WERI-Rb-1 (cell line): ENCODE measurements at regions not wholly inside any gene's neighbourhood (a gene's known extent, or its start where the extent isn't known, plus 50 kb on each side); places are given as distances from the start of the nearest gene placed in this dataset.

Experiments used
- DNase-seq: peaks from one replicate; pipeline ENCODE4 v3.0.0-alpha.2; 2020
- H3K27ac ChIP-seq: fragments of 250-450 bp; sonication (Bioruptor Pico); 2 replicates; pipeline ENCODE4 v1.5.1; 2020; ENCODE audit warnings: mild to moderate bottlenecking, moderate library complexity
- H3K27me3 ChIP-seq: fragments of 250-450 bp; sonication (Bioruptor Pico); 2 replicates; pipeline ENCODE4 v1.5.1; 2021; ENCODE audit warnings: mild to moderate bottlenecking, low read depth, moderate library complexity; ENCODE audit not compliant: insufficient read depth, severe bottlenecking
- H3K36me3 ChIP-seq: fragments of 250-450 bp; sonication (Bioruptor Pico); 2 replicates; pipeline ENCODE4 v1.5.1; 2020; ENCODE audit warnings: mild to moderate bottlenecking, moderate library complexity
- H3K4me3 ChIP-seq: 2 replicates; pipeline ENCODE4 v1.5.1; 2011; ENCODE audit warnings: low read depth, mild to moderate bottlenecking, control low read depth, low read length
- H3K9me3 ChIP-seq: fragments of 250-450 bp; sonication (Bioruptor Pico); 2 replicates; pipeline ENCODE4 v1.5.1; 2021; ENCODE audit warnings: mild to moderate bottlenecking, moderate library complexity; ENCODE audit not compliant: severe bottlenecking
- TF ChIP-seq, protein P1 (sequence below): IDR thresholded peaks from 2 replicates; pipeline ENCODE4 v1.5.1; 2011; ENCODE audit warnings: low read depth, mild to moderate bottlenecking, control low read depth, inconsistent platforms, low read length

DNA sequence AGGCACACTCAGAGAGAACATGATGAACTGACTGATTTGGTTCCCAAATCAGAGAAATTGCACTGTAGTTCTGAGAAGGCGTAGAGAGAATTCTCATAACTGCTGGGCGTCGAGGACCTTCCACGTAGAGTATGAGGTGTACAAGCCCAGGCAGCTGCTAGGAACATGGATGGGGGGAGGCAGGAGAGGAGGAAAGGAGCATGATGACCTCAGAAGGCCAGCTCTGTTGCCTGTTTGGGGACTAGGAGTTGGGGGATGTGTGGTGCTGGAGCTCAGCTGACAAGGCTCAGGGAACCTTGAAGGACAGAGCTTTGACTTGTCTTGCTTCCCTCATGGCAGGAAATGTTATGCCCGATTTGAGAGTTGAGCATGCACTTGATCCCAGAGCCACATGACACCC, 485.4 kb downstream of the IRX1 start:
- no peak overlapping the region for H3K27ac ChIP-seq
- H3K4me3 ChIP-seq, result no peak overlapping the region
- peaks cover 3% of the 10 kb centered on the region for H3K9me3 ChIP-seq
- H3K27me3 ChIP-seq, result no peaks in the 10 kb centered on the region
- no peaks in the 10 kb centered on the region for H3K36me3 ChIP-seq
- no peak for DNase-seq
- TF ChIP-seq, protein P1, sequence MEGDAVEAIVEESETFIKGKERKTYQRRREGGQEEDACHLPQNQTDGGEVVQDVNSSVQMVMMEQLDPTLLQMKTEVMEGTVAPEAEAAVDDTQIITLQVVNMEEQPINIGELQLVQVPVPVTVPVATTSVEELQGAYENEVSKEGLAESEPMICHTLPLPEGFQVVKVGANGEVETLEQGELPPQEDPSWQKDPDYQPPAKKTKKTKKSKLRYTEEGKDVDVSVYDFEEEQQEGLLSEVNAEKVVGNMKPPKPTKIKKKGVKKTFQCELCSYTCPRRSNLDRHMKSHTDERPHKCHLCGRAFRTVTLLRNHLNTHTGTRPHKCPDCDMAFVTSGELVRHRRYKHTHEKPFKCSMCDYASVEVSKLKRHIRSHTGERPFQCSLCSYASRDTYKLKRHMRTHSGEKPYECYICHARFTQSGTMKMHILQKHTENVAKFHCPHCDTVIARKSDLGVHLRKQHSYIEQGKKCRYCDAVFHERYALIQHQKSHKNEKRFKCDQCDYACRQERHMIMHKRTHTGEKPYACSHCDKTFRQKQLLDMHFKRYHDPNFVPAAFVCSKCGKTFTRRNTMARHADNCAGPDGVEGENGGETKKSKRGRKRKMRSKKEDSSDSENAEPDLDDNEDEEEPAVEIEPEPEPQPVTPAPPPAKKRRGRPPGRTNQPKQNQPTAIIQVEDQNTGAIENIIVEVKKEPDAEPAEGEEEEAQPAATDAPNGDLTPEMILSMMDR, result no peak

DNA sequence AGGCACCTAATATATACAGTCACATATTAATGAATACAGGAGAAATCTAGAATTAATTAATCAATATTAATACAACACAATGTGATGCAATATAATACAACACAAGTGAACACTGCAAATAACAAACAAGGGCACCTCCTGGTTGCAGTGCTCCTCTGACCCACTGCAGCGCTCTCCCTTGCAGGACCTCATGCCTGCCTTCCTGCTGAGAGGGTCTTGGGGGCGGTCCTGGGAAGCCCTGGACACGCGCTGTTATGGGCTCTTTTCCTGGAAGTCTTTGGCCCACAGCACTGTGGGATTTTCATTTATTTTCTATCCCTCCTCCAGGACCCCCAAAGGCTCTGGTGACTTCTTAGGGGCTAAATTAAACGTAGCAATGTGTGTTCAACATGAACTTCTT, 485.8 kb downstream of the IRX1 start:
- Histone ChIP-seq H3K4me3 (no peak overlapping the region), H3K36me3 (no peaks in the 10 kb centered on the region), H3K27ac (no peak overlapping the region), H3K27me3 (no peaks in the 10 kb centered on the region), H3K9me3 (no peaks in the 10 kb centered on the region)
- DNase-seq, result no peak
- TF ChIP-seq, protein P1, result no peak

DNA sequence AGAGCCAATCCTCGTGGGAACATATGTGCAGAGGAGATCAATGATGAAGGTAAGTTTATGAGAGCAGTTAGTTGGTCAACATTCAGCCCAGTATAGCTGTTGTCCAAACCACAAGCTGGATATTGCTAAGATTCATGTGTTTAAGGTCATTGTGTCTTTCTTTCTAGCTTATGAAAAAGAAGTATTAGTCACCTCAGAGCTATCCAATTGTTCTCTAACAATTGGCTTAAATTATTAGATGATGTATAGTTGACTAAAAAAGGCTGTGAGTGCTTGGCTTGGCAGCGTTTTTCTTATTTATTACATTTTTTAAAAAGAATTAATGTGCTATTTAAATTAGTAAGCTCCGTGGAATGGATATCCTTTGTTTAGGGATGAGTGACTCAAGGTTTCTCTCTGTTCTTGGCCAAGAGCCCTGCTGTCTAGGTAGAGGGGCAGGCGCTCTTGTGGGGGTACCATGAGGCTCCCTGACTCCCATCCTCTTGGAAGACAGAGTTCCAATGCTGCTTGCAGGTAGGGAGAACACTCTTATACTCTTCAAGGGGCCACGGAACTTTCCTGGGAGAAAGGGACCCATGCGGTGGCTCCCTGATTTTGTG, 487.4 kb downstream of the IRX1 start:
- Histone ChIP-seq H3K27me3 (no peaks in the 10 kb centered on the region), H3K27ac (no peak overlapping the region), H3K9me3 (no peaks in the 10 kb centered on the region), H3K36me3 (no peaks in the 10 kb centered on the region), H3K4me3 (no peak overlapping the region)
- TF ChIP-seq, protein P1, result no peak
- no peak for DNase-seq

DNA sequence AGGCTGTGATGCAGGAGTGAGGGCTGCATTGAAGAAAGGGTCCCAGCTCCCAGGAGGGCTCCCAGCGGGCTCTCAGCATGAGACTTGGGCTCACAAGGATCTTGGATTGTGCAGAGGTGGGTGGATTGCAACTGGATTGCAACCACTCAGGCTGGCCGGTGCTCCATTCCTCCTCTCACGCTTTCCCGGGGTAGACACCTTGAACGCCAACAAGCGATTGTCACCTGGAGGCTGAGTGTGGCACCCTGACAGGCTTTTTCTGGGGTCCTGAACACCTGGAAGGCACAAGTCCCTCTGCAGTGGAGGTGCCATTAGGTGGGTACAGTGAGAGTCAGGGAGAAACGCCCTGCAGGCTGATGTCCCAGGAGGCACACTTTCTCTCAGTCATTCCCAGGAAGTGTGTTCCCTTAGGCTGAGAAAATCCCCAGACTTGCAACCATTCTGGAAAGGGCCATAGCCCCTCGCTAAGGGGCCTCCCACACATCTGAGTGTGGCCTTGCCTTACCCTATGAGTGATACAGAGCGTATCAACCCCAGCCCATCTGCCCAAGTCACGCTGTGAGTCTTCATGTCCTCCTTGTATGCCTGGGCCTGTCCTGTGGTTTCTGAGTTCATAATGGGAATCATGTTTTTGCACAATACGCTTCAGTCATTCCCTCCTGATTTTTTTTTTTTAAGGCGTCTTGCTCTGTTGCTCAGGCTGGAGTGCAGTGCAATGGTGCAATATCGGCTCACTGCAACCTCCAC, 488.1 kb downstream of the IRX1 start:
- H3K36me3 ChIP-seq, result no peaks in the 10 kb centered on the region
- no peak for DNase-seq
- no peak overlapping the region for H3K27ac ChIP-seq
- no peaks in the 10 kb centered on the region for H3K27me3 ChIP-seq
- TF ChIP-seq, protein P1, result no peak
- H3K4me3 ChIP-seq, result no peak overlapping the region
- peaks cover 3% of the 10 kb centered on the region for H3K9me3 ChIP-seq

DNA sequence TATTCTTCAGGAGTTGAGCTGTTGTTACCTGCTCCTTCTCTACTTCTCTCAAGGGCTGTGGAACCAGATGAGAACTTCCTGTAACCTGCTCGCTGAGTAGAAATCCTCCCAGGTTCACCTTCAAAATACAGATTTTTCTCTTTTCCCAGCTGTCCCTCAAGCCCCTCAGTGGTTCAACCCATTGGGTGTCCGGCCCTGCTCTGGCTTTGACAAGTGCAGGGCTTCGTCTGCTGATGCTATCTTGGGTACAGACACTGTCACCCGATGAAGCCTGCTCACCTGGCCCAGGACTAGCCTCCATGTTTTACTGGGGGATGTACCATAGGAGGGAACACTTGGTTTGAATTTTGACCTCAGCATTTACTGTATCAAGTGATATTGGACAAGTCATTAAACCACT, 490.4 kb downstream of the IRX1 start:
- Histone ChIP-seq H3K36me3 (no peaks in the 10 kb centered on the region), H3K9me3 (peaks cover 7% of the 10 kb centered on the region)
- TF ChIP-seq, protein P1, result no peak

More for the DNA sequence above, 490.4 kb downstream of the IRX1 start:
- no peak overlapping the region for H3K27ac ChIP-seq
- H3K4me3 ChIP-seq, result no peak overlapping the region
- no peak for DNase-seq
- no peaks in the 10 kb centered on the region for H3K27me3 ChIP-seq
